Uterus (tissue), 3 donors: ENCODE measurements at regions not wholly inside any gene's neighbourhood (a gene's known extent, or its start where the extent isn't known, plus 50 kb on each side); places are given as distances from the start of the nearest gene placed in this dataset.

Experiments
- DNase-seq, 2 donors: peaks; one replicate each; pipeline ENCODE4 v3.0.0-alpha.2; 2019 to 2020
- H3K27ac ChIP-seq, 2 donors: fragments of 200-600 bp; sonication (generic); 1 replicate in 1 of 2; 2 replicates in 1 of 2; pipeline ENCODE4 v1.5.1; 2016 to 2018
- H3K27me3 ChIP-seq, 2 donors: fragments of 200-600 bp; sonication (generic); one replicate each; pipeline ENCODE4 v1.5.1; 2018 to 2019; ENCODE audit warnings: control low read depth in 1 of 2
- H3K36me3 ChIP-seq, 2 donors: fragments of 200-600 bp; sonication (generic); one replicate each; pipeline ENCODE4 v1.5.1; 2019; ENCODE audit warnings: control low read depth in 1 of 2
- H3K4me1 ChIP-seq, 2 donors: fragments of 200-600 bp; sonication (generic); one replicate each; pipeline ENCODE4 v1.5.1; 2018 to 2019; ENCODE audit warnings: control low read depth in 1 of 2
- H3K4me3 ChIP-seq, 2 donors: fragments of 200-600 bp; sonication (generic); 1 replicate in 1 of 2; 2 replicates in 1 of 2; pipeline ENCODE4 v1.5.1; 2018 to 2019; ENCODE audit warnings: mild to moderate bottlenecking in 1 of 2
- H3K9me3 ChIP-seq, 2 donors: fragments of 200-600 bp; sonication (generic); one replicate each; pipeline ENCODE4 v1.5.1; 2019; ENCODE audit warnings: control low read depth in 1 of 2
- POLR2A ChIP-seq, 2 donors: fragments of 450-650 bp; IDR thresholded peaks; one replicate each; pipeline ENCODE4 v1.6.1; 2016; ENCODE audit warnings: antibody characterized with exemption in 2 of 2, mild to moderate bottlenecking in 1 of 2, moderate library complexity in 1 of 2
- intact Hi-C: fragments of 100-400 bp; cut with DNase I; formaldehyde crosslinking; loops from one replicate; pipeline ENCODE4 v1.15.1; 2023; ENCODE audit warnings: low total_unique reads
- TF ChIP-seq, protein P1 (sequence below), 4 experiments: fragments of 200-600 bp in 2 of 4; fragments of 450-650 bp in 2 of 4; sonication (generic) in 2 of 4; IDR thresholded peaks; one replicate each; pipeline ENCODE4 v1.5.1; 2016 to 2019; ENCODE audit warnings: antibody characterized with exemption in 4 of 4, mild to moderate bottlenecking in 2 of 4, moderate library complexity in 1 of 4
- donor health status: DM: yes; HTN: yes; CAD: no.

- no peak for TF ChIP-seq POLR2A (IDR thresholded peaks at IDR 0.05)
- TF ChIP-seq, protein P1, sequence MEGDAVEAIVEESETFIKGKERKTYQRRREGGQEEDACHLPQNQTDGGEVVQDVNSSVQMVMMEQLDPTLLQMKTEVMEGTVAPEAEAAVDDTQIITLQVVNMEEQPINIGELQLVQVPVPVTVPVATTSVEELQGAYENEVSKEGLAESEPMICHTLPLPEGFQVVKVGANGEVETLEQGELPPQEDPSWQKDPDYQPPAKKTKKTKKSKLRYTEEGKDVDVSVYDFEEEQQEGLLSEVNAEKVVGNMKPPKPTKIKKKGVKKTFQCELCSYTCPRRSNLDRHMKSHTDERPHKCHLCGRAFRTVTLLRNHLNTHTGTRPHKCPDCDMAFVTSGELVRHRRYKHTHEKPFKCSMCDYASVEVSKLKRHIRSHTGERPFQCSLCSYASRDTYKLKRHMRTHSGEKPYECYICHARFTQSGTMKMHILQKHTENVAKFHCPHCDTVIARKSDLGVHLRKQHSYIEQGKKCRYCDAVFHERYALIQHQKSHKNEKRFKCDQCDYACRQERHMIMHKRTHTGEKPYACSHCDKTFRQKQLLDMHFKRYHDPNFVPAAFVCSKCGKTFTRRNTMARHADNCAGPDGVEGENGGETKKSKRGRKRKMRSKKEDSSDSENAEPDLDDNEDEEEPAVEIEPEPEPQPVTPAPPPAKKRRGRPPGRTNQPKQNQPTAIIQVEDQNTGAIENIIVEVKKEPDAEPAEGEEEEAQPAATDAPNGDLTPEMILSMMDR (IDR thresholded peaks at IDR 0.05) = no peak
- DNase-seq = no peak
- no peak overlapping the region for H3K4me3 ChIP-seq
- no peaks in the 10 kb centered on the region for H3K27me3 ChIP-seq
- no peaks in the 10 kb centered on the region for H3K36me3 ChIP-seq
- H3K4me1 ChIP-seq = no peaks in the 10 kb centered on the region
- H3K9me3 ChIP-seq = no peaks in the 10 kb centered on the region
- intact Hi-C loops = no loop called here
- no peak overlapping the region for H3K27ac ChIP-seq
Observed at GRCh38 chr7:54869523-54869922, 110.5 kb upstream of the SEC61G start.

GRCh38 chr7:54874804-54875203 lies 115.8 kb upstream of the SEC61G start:
- intact Hi-C loops = no loop called here
- no peak for TF ChIP-seq POLR2A (IDR thresholded peaks at IDR 0.05)
- TF ChIP-seq, protein P1 (IDR thresholded peaks at IDR 0.05) = no peak
- Histone ChIP-seq H3K4me3 (no peak overlapping the region), H3K27me3 (no peaks in the 10 kb centered on the region), H3K9me3 (no peaks in the 10 kb centered on the region), H3K27ac (no peak overlapping the region), H3K36me3 (no peaks in the 10 kb centered on the region), H3K4me1 (no peaks in the 10 kb centered on the region)
- no peak for DNase-seq

DNA sequence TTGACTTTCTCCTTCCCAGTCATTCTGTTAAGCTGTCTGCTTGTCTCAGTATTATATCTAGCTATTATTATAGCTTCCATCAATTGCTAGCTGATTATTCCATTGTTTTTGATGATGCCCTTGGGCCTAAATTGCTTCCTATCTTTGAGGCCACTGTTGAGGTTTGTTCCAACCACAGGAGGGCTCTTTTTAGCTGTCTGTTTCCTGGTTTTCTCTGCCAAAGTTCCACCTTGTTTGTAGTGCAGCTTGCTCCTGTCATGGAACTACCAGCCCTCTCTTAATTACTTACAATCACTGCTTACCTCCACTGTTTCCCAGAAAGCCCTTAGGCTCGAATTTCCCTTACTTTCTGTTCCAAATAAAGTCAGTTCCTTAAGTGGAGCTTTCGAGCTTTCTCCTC lies 118.7 kb upstream of the SEC61G start:
- intact Hi-C loops = no loop called here
- DNase-seq = no peak
- no peaks in the 10 kb centered on the region for H3K27me3 ChIP-seq
- TF ChIP-seq, protein P1 (IDR thresholded peaks at IDR 0.05) = no peak
- no peak for TF ChIP-seq POLR2A (IDR thresholded peaks at IDR 0.05)
- no peaks in the 10 kb centered on the region for H3K36me3 ChIP-seq
- H3K4me3 ChIP-seq = no peak overlapping the region
- H3K9me3 ChIP-seq = no peaks in the 10 kb centered on the region
- H3K27ac ChIP-seq = no peak overlapping the region
- H3K4me1 ChIP-seq = no peaks in the 10 kb centered on the region

- H3K4me1 ChIP-seq = no peaks in the 10 kb centered on the region
- no peak overlapping the region for H3K27ac ChIP-seq
- intact Hi-C loops = no loop called here
- H3K4me3 ChIP-seq = no peak overlapping the region
- H3K36me3 ChIP-seq = no peaks in the 10 kb centered on the region
- no peaks in the 10 kb centered on the region for H3K27me3 ChIP-seq
- no peaks in the 10 kb centered on the region for H3K9me3 ChIP-seq
- no peak for TF ChIP-seq POLR2A (IDR thresholded peaks at IDR 0.05)
- TF ChIP-seq, protein P1 (IDR thresholded peaks at IDR 0.05) = no peak
- no peak for DNase-seq
Observed at GRCh38 chr7:54878339-54878738, 119.3 kb upstream of the SEC61G start.

GRCh38 chr7:54879776-54880175 lies 120.8 kb upstream of the SEC61G start:
- DNase-seq = no peak
- H3K27ac ChIP-seq = no peak overlapping the region
- intact Hi-C loops = no loop called here

More at GRCh38 chr7:54879776-54880175, 120.8 kb upstream of the SEC61G start:
- TF ChIP-seq POLR2A (IDR thresholded peaks at IDR 0.05) = no peak
- TF ChIP-seq, protein P1 (IDR thresholded peaks at IDR 0.05) = no peak
- no peaks in the 10 kb centered on the region for H3K4me1 ChIP-seq
- no peaks in the 10 kb centered on the region for H3K27me3 ChIP-seq
- no peak overlapping the region for H3K4me3 ChIP-seq
- H3K36me3 ChIP-seq = no peaks in the 10 kb centered on the region
- H3K9me3 ChIP-seq = no peaks in the 10 kb centered on the region
